Stimulated activated CD8-positive, alpha-beta memory T cell treated with anti-CD3 and anti-CD28 coated beads, Interleukin-7, amount 100 ng/mL, for 48 hours (primary cell): ENCODE measurements at regions not wholly inside any gene's neighbourhood (a gene's known extent, or its start where the extent isn't known, plus 50 kb on each side); places are given as distances from the start of the nearest gene placed in this dataset.

Experiments used
- DNase-seq, 2 donors: peaks; one replicate each; pipeline ENCODE4 v3.0.0-alpha.2; 2020; ENCODE audit warnings: low read depth in 1 of 2; ENCODE audit errors: extremely low read depth in 1 of 2

- DNase-seq = no peak
Measured at GRCh38 chr14:87141801-87142200, 851.2 kb downstream of the GALC start.

- no peak for DNase-seq
Measured at GRCh38 chr14:87139299-87139698, 853.7 kb downstream of the GALC start.

GRCh38 chr14:87133073-87133801 lies 859.7 kb downstream of the GALC start:
- no peak for DNase-seq

GRCh38 chr14:87131879-87132278 lies 861.1 kb downstream of the GALC start:
- DNase-seq = no peak

GRCh38 chr14:87122166-87122565 lies 870.8 kb downstream of the GALC start:
- DNase-seq = no peak

GRCh38 chr14:87121716-87122115 lies 871.3 kb downstream of the GALC start:
- DNase-seq = no peak

- no peak for DNase-seq
Measured at GRCh38 chr14:87115234-87115633, 877.7 kb downstream of the GALC start.

GRCh38 chr14:87113286-87113685 lies 879.7 kb downstream of the GALC start:
- DNase-seq = no peak

- DNase-seq = no peak
Measured at GRCh38 chr14:87111741-87112140, 881.2 kb downstream of the GALC start.

GRCh38 chr14:87111126-87111525 lies 881.9 kb downstream of the GALC start:
- DNase-seq = no peak

- DNase-seq = no peak
Measured at GRCh38 chr14:87109271-87109670, 883.7 kb downstream of the GALC start.

- no peak for DNase-seq
Measured at GRCh38 chr14:87108726-87109125, 884.3 kb downstream of the GALC start.

GRCh38 chr14:87102811-87103378 lies 890.1 kb downstream of the GALC start:
- no peak for DNase-seq

- no peak for DNase-seq
Measured at GRCh38 chr14:87097015-87097414, 896.0 kb downstream of the GALC start.

GRCh38 chr14:87094913-87095312 lies 898.1 kb downstream of the GALC start:
- DNase-seq = no peak

GRCh38 chr14:87088588-87088987 lies 904.4 kb downstream of the GALC start:
- no peak for DNase-seq

- no peak for DNase-seq
Measured at GRCh38 chr14:87087881-87088280, 905.1 kb downstream of the GALC start.

GRCh38 chr14:87084908-87085307 lies 908.1 kb downstream of the GALC start:
- no peak for DNase-seq

GRCh38 chr14:87082917-87083316 lies 910.1 kb downstream of the GALC start:
- no peak for DNase-seq

- DNase-seq = no peak
Measured at GRCh38 chr14:87081004-87081403, 912.0 kb downstream of the GALC start.

- no peak for DNase-seq
Measured at GRCh38 chr14:87080146-87080545, 912.8 kb downstream of the GALC start.

GRCh38 chr14:87079416-87079815 lies 913.6 kb downstream of the GALC start:
- DNase-seq = no peak

GRCh38 chr14:87076922-87077321 lies 916.1 kb downstream of the GALC start:
- no peak for DNase-seq
